ENCODE measurements at regions not wholly inside any gene's neighbourhood (a gene's known extent, or its start where the extent isn't known, plus 50 kb on each side); places are given as distances from the start of the nearest gene placed in this dataset.

- no peak for DNase-seq
These were observed 868.0 kb downstream of the SLITRK6 start for GRCh38 chr13:84931264-84931663.

GRCh38 chr13:84927442-84928169 is 871.6 kb downstream of the SLITRK6 start:
- no peak for DNase-seq

- no peak for DNase-seq
These were observed 873.8 kb downstream of the SLITRK6 start for GRCh38 chr13:84925443-84925842.

- DNase-seq, result no peak
These were observed 875.4 kb downstream of the SLITRK6 start for GRCh38 chr13:84923831-84924230.

DNA sequence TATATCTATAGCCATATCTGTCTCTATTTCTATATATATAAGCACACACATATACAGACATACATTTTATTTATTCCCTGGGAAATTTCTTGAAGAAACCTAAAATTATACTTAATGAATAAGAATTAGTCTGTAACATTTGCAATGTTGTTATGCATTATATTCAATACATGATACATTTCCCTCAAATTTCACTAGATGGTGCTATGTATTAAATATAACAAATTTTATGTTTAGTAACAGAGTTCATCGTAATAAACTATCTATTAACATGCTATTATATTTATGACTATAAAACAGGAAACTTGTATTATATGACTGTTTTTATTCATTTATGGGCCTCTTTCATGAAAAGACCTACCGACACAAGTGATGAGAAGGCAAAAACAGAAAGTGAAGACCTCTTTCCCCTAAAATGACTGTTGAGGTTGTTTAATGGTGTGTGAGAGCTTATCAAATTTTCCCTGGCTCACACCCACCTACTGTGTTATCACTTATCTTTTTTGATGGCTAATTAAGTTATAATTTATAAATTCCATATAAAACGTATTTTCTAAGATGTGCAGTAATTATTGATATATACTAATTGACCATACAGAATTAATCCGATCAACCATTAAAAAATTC is 881.9 kb downstream of the SLITRK6 start:
- DNase-seq, result no peak

DNA sequence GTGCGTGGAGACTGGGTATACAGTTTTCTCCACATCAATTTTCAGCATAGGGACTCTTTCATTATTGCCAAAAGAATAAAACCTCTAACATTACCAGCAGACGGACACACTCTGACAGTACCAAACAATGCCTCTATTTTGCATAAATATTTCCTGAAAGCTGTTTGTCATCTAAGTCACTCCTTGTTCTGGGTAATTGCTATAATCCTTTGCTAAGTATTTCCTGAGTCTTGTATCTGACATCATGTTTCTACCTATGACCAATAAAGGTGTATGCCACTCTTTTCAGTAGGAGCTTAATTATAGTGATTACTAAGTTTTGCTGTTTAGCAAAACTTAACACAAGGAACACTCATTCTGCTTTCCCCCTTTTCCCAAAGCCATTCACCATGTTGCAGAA is 886.5 kb downstream of the SLITRK6 start:
- DNase-seq, result no peak

DNA sequence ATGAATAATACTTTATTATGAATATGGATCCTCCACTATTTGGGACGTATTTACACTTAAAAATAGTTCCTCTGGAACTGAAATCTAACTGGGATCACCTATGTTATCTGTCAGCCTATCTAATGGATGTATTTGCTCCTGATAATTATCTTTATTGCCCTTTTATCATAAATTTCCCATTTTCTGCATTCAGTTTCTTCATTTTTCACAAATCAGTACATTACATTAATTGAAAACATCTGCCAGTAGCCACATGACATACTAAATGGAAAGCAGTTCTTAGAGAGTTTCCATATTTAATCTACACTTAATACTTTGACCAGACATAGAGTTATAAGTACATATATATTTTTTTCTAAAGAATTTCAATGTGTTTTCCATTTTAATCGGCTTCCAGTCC is 888.8 kb downstream of the SLITRK6 start:
- no peak for DNase-seq

DNA sequence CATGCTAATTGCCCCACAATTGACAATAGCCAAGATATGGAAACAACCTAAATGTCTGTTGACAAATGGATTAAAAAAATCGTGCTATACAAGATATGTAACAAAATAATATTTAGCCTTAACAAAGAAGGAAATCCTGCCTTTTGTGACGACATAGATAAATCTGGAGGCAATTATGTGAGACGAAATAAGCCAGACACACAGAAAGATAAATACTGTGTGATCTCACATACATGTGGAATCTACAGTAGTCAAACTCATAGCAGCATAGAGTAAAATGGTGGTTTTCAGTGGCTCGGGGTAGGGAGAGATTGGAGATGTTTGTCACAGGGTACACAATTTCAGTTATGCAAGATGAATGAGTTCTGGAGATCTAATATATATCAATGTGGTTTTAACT is 895.8 kb downstream of the SLITRK6 start:
- no peak for DNase-seq

GRCh38 chr13:84902243-84902642 is 897.0 kb downstream of the SLITRK6 start:
- DNase-seq, result no peak

DNA sequence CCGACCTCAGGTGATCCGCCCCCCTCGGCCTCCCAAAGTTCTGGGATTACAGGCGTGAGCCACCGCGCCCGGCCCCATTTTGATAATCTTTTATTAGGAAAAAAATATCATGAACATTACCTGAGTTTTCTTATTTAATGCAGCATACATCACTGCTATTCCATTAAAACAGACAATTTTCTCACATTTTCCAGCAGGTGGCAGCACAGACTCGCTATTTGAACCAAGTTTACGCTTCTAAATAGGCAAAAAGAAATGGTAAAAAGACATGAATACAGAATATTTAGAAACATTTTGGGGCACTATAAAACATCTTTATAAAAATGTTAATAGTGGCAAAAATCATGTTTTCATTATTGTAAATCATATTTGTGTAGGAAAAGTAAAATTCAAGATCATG is 903.1 kb downstream of the SLITRK6 start:
- DNase-seq, result no peak

DNA sequence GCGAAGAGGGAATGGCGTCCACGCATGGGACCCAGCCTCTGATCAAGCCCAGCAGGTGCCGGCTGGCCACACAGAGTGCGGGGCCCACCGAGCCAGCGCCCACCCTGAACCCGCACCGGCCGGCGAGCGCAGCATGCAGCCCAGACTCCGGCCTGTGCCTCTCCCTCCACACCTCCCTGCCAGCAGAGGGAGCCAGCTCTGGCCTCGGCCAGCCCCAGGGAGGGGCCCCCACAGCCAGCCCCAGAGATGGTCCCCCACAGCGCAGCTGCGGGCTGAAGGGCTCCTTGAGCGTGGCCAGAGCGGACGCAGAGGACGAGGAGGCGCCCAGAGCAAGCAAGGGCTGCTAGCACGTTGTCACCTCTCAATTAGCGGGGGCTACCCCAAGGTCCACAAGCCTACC is 904.5 kb downstream of the SLITRK6 start:
- DNase-seq, result no peak

- no peak for DNase-seq
These were observed 913.4 kb downstream of the SLITRK6 start for GRCh38 chr13:84885868-84886267.

DNA sequence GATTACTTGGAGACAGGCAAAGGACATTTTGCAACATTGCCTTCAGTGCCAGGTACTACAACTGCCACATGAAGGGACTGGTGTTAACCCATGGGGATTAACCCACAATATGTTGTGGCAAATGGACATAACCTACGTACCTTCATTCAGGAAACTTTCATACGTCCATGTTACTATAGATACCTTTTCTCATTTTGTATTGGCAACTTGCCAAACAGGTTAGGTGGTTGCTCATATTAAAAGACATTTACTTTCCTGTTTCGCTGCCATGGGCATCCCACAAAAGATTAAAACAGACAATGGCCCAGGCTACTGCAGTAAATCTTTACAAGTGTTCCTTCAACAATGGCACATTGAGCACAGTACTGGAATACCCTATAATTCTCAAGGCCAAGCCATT is 925.3 kb downstream of the SLITRK6 start:
- DNase-seq, result no peak

DNA sequence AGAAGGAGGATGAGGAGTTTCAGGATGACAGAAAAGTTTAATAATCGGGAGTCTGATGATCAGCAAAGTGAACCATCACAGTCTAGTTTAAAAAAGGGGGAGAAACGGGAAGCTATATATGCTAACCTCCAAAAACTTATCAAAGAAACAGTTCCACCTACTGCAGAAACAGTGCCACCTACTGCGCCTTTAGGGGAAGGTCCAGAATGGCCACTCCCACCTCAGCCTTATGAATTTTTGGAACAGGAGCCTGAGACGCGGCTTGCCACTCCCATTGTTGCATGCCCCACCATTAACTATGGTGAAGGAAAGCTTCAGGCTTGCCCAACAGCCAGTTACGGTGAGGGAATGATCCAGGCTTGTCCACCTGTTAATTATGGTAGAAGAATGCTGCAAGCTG is 929.0 kb downstream of the SLITRK6 start:
- no peak for DNase-seq

DNA sequence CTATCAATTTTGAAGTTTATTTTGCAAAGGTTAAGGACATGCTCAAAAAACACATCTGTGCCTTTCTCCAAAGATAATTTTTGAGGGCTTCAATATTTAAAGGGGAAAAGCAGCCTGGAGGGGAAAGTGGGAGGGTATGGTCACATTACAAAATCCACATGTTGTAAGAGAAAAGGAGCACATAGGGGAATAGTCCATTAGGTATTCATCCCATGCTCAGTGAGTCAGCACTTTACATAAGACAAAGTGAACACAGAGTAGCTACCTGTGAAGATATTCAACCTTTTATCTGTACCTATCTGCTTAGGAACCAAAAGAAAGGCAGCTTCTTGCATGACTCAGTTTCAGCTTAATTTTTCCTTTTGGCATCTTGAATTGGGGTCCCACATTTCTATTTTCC is 932.0 kb downstream of the SLITRK6 start:
- DNase-seq, result no peak

GRCh38 chr13:84865783-84866221 is 933.4 kb downstream of the SLITRK6 start:
- DNase-seq, result no peak

GRCh38 chr13:84864341-84864740 is 934.9 kb downstream of the SLITRK6 start:
- DNase-seq, result no peak

DNA sequence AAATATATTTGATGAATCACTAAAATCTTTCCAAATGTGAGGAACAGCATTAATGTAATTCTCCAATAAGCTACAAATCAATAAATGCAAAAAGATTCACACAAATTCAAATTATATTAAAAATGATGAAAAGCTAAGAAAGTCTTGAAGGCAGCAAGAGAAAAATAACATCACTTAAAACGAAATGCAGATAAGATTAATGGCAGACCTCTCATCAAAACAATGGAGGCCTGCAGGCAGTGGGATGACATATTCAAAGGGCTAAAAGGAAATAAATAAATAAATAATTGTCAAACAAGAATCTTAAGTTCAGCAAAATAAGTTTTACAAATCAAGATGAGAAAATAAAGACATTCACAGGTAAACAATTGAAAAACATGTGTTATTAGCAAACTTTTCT is 952.1 kb downstream of the SLITRK6 start:
- DNase-seq, result no peak

DNA sequence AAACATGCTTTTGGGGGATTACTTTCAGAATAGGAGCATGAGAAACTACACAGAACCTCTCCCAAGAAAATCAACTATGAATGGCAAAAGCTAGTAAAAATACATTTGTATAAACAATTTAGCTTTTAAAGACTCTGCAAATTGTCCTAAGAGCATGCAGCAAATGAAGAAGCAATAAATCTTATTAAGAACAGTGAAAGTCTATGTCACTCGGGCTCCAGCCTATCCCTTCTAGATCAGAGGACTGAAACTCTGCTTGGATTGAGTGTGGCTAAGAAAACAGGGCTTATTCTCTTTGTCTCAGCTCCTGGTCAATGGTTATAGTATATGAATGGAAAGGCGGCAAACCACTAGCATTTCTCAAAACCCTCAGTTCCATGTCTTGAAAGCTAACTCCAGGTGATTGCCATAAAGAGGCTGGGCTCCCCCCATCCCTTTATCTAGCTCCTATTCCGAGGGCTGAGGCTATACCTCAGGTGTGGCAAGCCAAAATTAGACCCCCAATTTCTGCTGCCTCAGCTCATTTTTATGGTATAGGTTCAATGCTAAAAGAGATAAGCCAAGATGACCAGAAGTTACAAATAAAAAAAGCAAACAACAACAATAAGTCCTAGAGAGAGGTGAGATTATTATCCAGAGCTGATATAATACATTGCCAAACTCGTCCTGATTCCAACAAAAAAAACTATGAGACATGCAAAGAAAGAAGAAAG is 953.2 kb downstream of the SLITRK6 start:
- DNase-seq, result no peak

- DNase-seq, result no peak
These were observed 954.7 kb downstream of the SLITRK6 start for GRCh38 chr13:84844473-84844872.

DNA sequence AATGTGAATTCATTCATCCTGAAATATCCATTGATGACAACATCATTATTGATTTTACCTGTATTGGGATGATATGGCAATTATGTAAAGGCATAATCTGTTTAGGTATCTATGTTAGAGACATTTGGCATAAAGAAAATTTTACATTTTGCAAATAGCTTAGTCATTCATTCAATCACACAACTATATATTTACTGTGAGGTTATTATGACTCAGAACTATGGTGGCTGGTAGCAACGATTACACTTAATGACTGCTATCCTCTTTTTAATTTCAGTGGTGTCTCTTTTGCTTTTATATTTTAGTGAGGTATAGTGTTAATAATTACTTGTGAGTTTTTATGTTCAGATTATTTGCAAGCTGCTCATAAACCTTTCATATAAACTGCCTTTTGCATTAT is 955.9 kb downstream of the SLITRK6 start:
- no peak for DNase-seq

- no peak for DNase-seq
These were observed 951.9 kb upstream of the SLITRK1 start for GRCh38 chr13:84834201-84834600.

DNA sequence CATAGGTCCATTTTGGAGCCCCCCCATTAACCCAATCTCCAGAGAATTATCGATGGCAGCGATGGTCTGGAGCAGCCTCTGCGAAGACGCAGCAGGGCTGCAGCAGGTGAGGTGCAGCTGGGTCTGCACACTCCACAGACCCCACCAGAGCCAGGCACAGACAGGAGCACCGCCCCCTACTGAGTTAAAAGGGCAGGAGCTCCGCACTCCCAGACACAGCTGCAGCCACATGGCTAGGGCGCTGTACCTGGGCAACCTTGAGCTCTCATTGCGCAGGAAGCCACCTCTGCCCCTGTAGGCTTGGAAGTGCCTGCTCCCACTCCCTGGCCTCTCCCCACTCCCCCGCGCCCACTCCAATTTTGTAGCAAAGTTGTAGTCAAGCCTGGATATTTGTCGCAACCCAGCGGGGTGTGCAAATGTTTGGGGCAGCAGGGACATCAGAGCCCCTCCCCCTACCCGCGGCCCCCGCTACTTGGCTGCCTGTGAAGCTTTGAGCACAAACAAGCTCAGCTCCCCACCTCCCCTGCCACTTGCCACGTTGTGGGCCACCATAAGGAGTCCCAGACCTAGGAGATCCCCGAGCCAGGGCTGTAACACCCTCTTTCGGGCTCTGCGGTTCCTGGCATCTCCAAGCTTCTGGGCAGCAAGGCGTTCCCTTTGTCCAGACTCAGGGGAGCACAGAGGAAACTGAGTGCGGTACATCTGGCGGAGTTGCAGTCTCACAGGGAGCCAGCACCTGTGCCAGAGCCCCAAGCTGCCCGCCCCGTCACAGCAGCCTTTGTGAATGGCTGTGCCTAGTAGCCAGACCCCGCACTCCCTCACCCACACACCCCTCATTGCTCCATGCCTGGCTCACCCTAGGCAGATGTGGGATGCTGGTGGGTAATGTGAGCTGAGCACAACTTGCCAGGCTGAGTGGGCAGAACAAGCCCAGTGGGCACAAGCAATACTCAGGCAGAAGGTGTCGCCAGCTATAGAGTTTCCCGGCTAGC is 949.7 kb upstream of the SLITRK1 start:
- no peak for DNase-seq
